Breast epithelium (tissue), 4 donors: ENCODE measurements at regions not wholly inside any gene's neighbourhood (a gene's known extent, or its start where the extent isn't known, plus 50 kb on each side); places are given as distances from the start of the nearest gene placed in this dataset.
"Not testable (repeated sequence)": the region's sequence is repeated elsewhere in the genome, so short reads cannot be mapped to it uniquely, and the experiment has no call there.

Experiments
- DNase-seq, 2 donors: peaks; one replicate each; pipeline ENCODE4 v3.0.0-alpha.2; 2019; ENCODE audit warnings: low spot score in 2 of 2
- H3K27ac ChIP-seq, 2 donors: fragments of 200-600 bp; sonication (generic) in 1 of 2; one replicate each; pipeline ENCODE4 v1.5.1; 2016 to 2019; ENCODE audit warnings: mild to moderate bottlenecking in 1 of 2
- H3K27me3 ChIP-seq, 2 donors: fragments of 200-600 bp; sonication (generic) in 1 of 2; one replicate each; pipeline versions ENCODE4 v1.5.1 to v1.6.0; 2017 to 2019; ENCODE audit warnings: control low read depth in 1 of 2, mild to moderate bottlenecking in 1 of 2
- H3K36me3 ChIP-seq: fragments of 200-600 bp; one replicate; pipeline ENCODE4 v1.5.1; 2019
- H3K4me1 ChIP-seq, 2 donors: fragments of 200-600 bp; sonication (generic); one replicate each; pipeline ENCODE4 v1.5.1; 2016 to 2019; ENCODE audit warnings: control low read depth in 1 of 2
- H3K4me3 ChIP-seq, 3 donors: fragments of 200-600 bp; sonication (generic); 1 replicate in 2 of 3; 2 replicates in 1 of 3; pipeline ENCODE4 v1.5.1; 2016 to 2019; ENCODE audit warnings: mild to moderate bottlenecking in 3 of 3, moderate library complexity in 2 of 3
- H3K9me3 ChIP-seq, 2 donors: fragments of 200-600 bp; sonication (generic) in 1 of 2; one replicate each; pipeline ENCODE4 v1.5.1; 2016 to 2019; ENCODE audit warnings: control low read depth in 1 of 2
- POLR2A ChIP-seq: fragments of 450-650 bp; IDR thresholded peaks from one replicate; pipeline ENCODE4 v1.6.1; 2016; ENCODE audit warnings: antibody characterized with exemption, mild to moderate bottlenecking, moderate library complexity
- POLR2AphosphoS5 ChIP-seq, 3 donors: sonication (generic); formaldehyde crosslinking; IDR thresholded peaks; one replicate each; pipeline ENCODE4 v1.6.1; 2017; ENCODE audit warnings: antibody characterized with exemption in 3 of 3
- intact Hi-C: fragments of 100-400 bp; cut with DNase I; formaldehyde crosslinking; loops from one replicate; pipeline ENCODE4 v1.15.1; 2023; ENCODE audit warnings: low total_unique reads
- TF ChIP-seq, protein P1 (sequence below), 3 donors: fragments of 450-650 bp; IDR thresholded peaks; one replicate each; pipeline ENCODE4 v1.5.1; 2016 to 2017; ENCODE audit warnings: antibody characterized with exemption in 3 of 3, mild to moderate bottlenecking in 3 of 3, moderate library complexity in 3 of 3

DNA sequence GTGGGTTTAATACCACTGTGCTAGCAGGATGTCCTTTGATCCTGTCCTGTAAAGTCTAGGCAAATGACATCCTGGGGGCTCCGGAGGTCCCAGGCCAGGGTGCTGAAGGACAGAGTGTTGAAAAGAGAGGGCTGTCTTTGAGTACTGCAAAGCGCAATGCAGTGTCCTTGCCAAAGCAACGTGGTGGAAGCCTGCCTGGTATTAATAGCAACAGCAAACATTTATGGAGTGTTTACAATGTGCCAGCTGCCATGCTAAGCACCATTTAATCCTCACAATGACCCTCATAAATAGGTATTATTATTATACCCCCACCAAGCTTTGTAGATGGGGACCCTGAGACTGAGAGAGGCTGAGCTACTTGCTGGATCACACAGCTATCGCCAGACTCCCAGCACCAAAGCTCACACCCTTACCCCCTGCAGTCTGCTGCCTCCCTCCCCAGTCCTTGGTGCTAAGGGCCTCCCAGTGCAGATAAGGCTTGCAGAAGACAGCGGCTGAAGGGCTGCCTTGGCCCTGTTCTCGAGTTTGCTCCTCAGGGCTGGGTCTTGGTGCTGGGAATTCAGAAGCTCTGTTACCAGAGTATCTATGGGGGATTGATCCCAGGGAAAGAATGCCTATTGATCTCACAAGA lies 427.7 kb downstream of the FUT8 start:
- TF ChIP-seq, protein P1, sequence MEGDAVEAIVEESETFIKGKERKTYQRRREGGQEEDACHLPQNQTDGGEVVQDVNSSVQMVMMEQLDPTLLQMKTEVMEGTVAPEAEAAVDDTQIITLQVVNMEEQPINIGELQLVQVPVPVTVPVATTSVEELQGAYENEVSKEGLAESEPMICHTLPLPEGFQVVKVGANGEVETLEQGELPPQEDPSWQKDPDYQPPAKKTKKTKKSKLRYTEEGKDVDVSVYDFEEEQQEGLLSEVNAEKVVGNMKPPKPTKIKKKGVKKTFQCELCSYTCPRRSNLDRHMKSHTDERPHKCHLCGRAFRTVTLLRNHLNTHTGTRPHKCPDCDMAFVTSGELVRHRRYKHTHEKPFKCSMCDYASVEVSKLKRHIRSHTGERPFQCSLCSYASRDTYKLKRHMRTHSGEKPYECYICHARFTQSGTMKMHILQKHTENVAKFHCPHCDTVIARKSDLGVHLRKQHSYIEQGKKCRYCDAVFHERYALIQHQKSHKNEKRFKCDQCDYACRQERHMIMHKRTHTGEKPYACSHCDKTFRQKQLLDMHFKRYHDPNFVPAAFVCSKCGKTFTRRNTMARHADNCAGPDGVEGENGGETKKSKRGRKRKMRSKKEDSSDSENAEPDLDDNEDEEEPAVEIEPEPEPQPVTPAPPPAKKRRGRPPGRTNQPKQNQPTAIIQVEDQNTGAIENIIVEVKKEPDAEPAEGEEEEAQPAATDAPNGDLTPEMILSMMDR (IDR thresholded peaks at IDR 0.05) = no peak
- TF ChIP-seq POLR2A = no peak
- no peak for TF ChIP-seq POLR2AphosphoS5 (IDR thresholded peaks at IDR 0.05)
- no peaks in the 10 kb centered on the region for H3K9me3 ChIP-seq
- H3K36me3 ChIP-seq = no peaks in the 10 kb centered on the region
- H3K27ac ChIP-seq = no peak overlapping the region
- no peak overlapping the region for H3K4me3 ChIP-seq
- intact Hi-C loops = no loop called here
- no peaks in the 10 kb centered on the region for H3K4me1 ChIP-seq
- no peak for DNase-seq
- H3K27me3 ChIP-seq = no peaks in the 10 kb centered on the region

- Histone ChIP-seq H3K9me3 (no peaks in the 10 kb centered on the region), H3K27me3 (no peaks in the 10 kb centered on the region), H3K4me3 (no peak overlapping the region), H3K4me1 (no peaks in the 10 kb centered on the region), H3K36me3 (no peaks in the 10 kb centered on the region), H3K27ac (peak overlapping the region in 1 of 2 donors; percentile 22)
- TF ChIP-seq, protein P1 (IDR thresholded peaks at IDR 0.05) = no peak
- TF ChIP-seq POLR2AphosphoS5 (IDR thresholded peaks at IDR 0.05) = no peak
- TF ChIP-seq POLR2A = no peak
- no peak for DNase-seq
- intact Hi-C loops = no loop called here
These were observed 428.3 kb downstream of the FUT8 start for GRCh38 chr14:65840786-65841185.

- H3K9me3 ChIP-seq = no peaks in the 10 kb centered on the region
- DNase-seq = no peak
- H3K4me3 ChIP-seq = no peak overlapping the region
- no peaks in the 10 kb centered on the region for H3K4me1 ChIP-seq
- no peaks in the 10 kb centered on the region for H3K36me3 ChIP-seq
- no peaks in the 10 kb centered on the region for H3K27me3 ChIP-seq
- TF ChIP-seq, protein P1 (IDR thresholded peaks at IDR 0.05) = no peak
- TF ChIP-seq POLR2A = no peak
- TF ChIP-seq POLR2AphosphoS5 (IDR thresholded peaks at IDR 0.05) = no peak
- intact Hi-C loops = no loop called here
- no peak overlapping the region for H3K27ac ChIP-seq
These were observed 433.8 kb downstream of the FUT8 start for GRCh38 chr14:65846196-65846868.

- no peak overlapping the region for H3K4me3 ChIP-seq
- TF ChIP-seq, protein P1 (IDR thresholded peaks at IDR 0.05) = no peak
- TF ChIP-seq POLR2AphosphoS5 (IDR thresholded peaks at IDR 0.05) (no peak), POLR2A (no peak)
- H3K9me3 ChIP-seq = no peaks in the 10 kb centered on the region
- no peaks in the 10 kb centered on the region for H3K27me3 ChIP-seq
- no peak overlapping the region for H3K27ac ChIP-seq
- intact Hi-C loops = no loop called here
- no peaks in the 10 kb centered on the region for H3K4me1 ChIP-seq
- no peak for DNase-seq
- H3K36me3 ChIP-seq = no peaks in the 10 kb centered on the region
These were observed 434.7 kb downstream of the FUT8 start for GRCh38 chr14:65847075-65847847.

- H3K27ac ChIP-seq, H3K27me3 ChIP-seq, intact Hi-C loops, DNase-seq, H3K9me3 ChIP-seq, H3K36me3 ChIP-seq, H3K4me3 ChIP-seq, H3K4me1 ChIP-seq: not testable (repeated sequence)
These were observed 435.4 kb downstream of the FUT8 start for GRCh38 chr14:65847931-65848330.
